ENCODE measurements at regions not wholly inside any gene's neighbourhood (a gene's known extent, or its start where the extent isn't known, plus 50 kb on each side); places are given as distances from the start of the nearest gene placed in this dataset.

GRCh38 chr15:39188314-39188713 is 392.6 kb upstream of the THBS1 start:
- FAIRE-seq (no peak), DNase-seq (ENCODE audit: insufficient read length, low spot score) (no peak)

GRCh38 chr15:39188930-39189329 is 391.9 kb upstream of the THBS1 start:
- no peak for DNase-seq (ENCODE audit: insufficient read length, low spot score)
- FAIRE-seq, result no peak

- no peak for DNase-seq (ENCODE audit: insufficient read length, low spot score)
- FAIRE-seq, result no peak
Measured at GRCh38 chr15:39191871-39192291, 389.0 kb upstream of the THBS1 start.

DNA sequence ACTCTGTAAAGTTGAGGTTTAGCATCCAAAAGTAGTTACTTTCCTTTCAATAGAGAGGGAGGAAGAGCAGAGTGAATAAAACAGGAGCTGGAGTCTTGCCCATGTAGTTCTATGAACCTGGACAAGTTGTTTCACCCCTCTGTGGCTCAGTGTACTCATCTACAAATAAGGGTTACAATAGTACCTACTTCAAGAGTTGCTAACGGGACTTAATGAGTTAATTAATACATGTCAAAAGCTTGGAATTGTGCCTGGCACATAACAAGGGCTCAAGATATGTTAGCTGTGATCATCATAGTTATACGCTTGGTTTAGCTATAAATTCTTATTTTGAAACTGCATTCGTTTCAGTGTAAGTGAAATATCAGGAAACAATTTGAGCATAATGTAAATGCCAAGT is 388.5 kb upstream of the THBS1 start:
- DNase-seq (ENCODE audit: insufficient read length, low spot score), result no peak
- no peak for FAIRE-seq

GRCh38 chr15:39192979-39193560 is 387.8 kb upstream of the THBS1 start:
- DNase-seq (ENCODE audit: insufficient read length, low spot score), result no peak
- FAIRE-seq, result no peak

DNA sequence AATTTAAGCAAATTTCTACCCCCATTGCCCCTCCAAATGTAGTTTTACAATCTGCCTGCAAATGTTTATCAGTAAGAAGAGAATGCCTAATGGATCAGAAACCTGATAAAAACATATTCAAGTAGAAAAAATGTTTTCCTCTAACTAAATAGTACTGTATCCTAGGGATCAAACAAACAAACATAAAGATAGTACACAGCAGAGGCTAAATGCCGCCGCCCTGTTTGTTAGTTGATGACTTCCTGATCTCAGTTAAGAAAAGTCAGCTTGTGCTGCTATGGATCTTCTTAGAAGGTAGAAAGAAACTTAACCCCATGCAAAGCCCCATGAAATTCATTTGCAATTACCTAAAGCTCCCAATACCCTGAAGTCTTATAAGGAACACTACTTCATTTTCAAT is 387.3 kb upstream of the THBS1 start:
- FAIRE-seq (no peak), DNase-seq (ENCODE audit: insufficient read length, low spot score) (no peak)

GRCh38 chr15:39194106-39194830 is 386.6 kb upstream of the THBS1 start:
- DNase-seq (ENCODE audit: insufficient read length, low spot score) (no peak), FAIRE-seq (no peak)

GRCh38 chr15:39195961-39196486 is 384.9 kb upstream of the THBS1 start:
- no peak for DNase-seq (ENCODE audit: insufficient read length, low spot score)
- FAIRE-seq, result no peak

DNA sequence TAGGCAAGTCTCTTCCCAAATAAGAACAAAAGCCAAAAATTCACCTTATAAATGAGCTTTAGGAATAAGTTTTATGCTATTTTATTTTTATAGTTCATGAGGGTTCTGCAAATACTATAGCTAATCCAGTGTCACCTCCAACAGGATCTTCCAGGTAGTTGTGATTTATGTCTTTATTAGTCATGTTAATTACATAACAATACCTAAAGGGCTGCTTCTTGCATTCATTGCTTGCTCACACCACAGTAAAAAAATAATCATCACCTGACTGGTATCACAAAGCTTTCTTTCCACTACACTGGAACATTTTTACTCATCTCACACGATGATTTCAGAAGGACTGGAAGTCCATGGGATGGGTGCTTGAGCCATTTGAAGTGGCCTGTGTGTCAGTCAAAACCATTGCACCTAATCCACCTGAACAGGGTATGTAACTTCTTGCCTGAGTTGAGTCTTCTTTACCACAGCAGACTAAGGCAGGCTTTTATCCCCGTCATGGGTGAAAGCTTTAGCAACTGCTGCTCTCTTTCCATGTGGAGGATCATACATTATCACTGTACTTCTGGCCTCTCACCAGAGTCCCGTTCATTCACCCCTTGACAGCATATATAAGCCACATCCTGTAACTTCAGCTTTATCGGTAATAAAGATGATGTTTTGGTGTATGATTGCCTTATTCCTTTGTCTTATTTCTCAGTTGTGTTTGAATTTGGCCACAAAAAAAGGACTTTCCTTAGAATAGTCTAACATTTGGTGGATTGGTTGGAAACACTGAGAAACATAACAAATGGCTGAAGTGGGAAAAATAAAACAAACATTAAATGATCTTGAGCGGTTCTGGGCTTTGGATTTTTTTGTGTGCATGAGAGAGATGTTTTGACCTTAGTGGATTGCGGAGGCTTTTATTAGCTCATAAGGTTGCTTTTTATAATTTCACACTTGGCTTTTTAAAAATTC is 382.6 kb upstream of the THBS1 start:
- DNase-seq (ENCODE audit: insufficient read length, low spot score) (no peak), FAIRE-seq (no peak)

DNA sequence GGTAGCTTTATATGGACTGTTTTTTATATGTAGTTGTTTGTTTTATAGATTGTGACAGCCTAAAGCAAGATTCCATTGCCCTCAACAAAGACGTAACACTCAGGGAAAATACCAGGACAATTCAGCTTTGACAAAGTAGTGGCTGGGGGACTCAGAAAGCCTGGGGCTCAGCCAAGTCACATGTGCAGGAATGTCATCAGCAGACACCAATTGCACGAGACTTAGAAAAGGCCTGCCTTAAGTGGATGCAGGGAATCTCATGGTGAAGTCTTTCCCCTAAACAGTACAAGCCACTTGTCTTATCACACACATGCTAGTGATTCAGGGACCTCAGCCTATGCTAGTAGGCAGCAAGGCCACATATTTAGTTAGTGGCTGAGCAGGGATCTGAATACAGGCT is 381.8 kb upstream of the THBS1 start:
- no peak for FAIRE-seq
- DNase-seq (ENCODE audit: insufficient read length, low spot score), result no peak

GRCh38 chr15:39200586-39200985 is 380.3 kb upstream of the THBS1 start:
- FAIRE-seq (no peak), DNase-seq (ENCODE audit: insufficient read length, low spot score) (no peak)

GRCh38 chr15:39202641-39203040 is 378.2 kb upstream of the THBS1 start:
- no peak for DNase-seq (ENCODE audit: insufficient read length, low spot score)
- FAIRE-seq, result no peak

GRCh38 chr15:39204031-39204430 is 376.8 kb upstream of the THBS1 start:
- no peak for DNase-seq (ENCODE audit: insufficient read length, low spot score)
- no peak for FAIRE-seq

DNA sequence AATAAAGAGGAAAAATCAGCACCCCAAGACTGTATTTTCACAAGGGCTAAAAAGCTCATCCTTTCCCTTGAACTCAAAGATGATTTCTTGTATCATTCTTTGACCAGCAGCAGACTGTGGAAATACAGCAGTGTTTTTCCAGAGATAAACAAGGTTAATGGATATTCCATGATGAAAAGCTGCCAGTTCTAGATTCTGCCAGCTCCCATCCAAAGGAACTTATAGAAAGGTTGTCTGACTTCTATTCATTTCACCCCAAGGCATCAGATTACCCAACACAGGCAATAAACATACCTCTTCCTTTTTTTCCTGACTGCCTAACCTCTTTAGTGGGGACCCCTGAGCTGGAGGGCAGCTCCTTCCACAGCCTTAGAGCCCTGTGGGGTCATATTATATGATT is 375.8 kb upstream of the THBS1 start:
- DNase-seq (ENCODE audit: insufficient read length, low spot score), result no peak
- no peak for FAIRE-seq

GRCh38 chr15:39205506-39206371 is 375.1 kb upstream of the THBS1 start:
- no peak for FAIRE-seq
- DNase-seq (ENCODE audit: insufficient read length, low spot score), result no peak

- DNase-seq (ENCODE audit: insufficient read length, low spot score), result no peak
- FAIRE-seq, result no peak
Measured at GRCh38 chr15:39207532-39208115, 373.3 kb upstream of the THBS1 start.

DNA sequence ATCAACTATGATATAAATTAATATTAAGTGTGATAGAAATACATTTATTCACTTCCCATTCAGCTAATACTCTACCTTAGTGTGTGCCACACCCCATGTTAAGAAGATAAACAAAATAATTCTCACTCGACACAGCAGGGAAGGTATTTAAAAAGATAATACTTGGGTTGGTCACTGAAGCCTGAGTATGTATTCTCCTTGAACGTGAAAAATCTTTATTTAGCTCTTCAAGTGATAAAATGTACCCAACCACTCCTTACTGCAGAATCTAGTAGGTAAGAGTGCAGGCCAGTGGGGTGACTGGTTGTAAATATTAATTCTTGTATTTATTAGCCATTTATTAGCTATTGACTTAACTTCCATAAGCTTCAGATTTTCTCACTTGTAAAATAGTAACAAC is 372.7 kb upstream of the THBS1 start:
- no peak for FAIRE-seq
- DNase-seq (ENCODE audit: insufficient read length, low spot score), result no peak

DNA sequence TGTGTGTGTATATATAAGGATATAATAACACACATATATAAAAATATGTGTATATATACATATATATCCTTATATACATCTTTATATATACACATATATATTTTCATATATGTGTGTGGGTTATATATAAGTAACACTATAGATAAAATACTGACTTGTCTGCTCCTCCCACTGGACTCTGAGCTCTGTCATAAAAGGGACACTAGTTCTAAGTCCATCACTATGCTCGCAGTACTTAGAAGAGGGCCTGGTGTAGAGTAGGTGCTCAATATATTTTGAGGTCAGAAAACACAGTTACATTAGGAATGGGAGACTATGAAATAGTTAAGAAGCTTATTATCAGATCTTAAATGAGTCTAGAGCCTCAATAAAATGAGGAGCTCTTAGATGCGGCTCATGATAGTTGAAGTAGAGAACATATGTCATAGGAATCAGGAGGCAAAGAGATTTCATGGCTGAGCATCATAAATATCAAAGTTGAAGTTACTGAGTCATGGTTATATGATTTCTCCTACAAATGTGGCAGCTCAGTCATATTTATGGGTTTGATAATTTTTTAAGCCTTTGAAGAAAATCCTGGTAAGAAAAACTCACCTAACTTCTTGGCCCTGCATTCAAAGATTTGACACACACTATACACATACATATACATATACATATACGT is 371.2 kb upstream of the THBS1 start:
- DNase-seq (ENCODE audit: insufficient read length, low spot score) (no peak), FAIRE-seq (no peak)

Data from GM19239 (cell line).